ENCODE measurements at regions not wholly inside any gene's neighbourhood (a gene's known extent, or its start where the extent isn't known, plus 50 kb on each side); places are given as distances from the start of the nearest gene placed in this dataset.
"Not testable (repeated sequence)": the region's sequence is repeated elsewhere in the genome, so short reads cannot be mapped to it uniquely, and the experiment has no call there.

DNA sequence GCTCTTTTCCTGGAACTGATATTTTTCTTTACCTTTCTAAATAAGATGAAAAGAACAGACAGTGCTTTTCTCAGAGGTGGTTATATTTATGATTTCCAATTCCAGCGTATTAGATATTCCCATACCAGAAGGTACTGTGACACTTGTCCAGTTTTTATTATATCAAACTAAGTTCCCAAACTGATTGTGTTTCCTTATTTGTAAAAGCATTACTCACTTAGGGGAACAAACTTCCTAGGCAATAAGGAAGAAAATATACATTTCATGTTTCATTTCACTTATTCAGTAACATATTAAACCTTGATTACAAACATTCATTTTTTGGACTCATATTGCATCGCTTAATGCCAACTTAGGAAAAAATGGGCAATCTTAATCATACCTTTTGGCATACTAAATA, 1480.0 kb upstream of the NUDT12 start:
- DNase-seq: no peak

DNA sequence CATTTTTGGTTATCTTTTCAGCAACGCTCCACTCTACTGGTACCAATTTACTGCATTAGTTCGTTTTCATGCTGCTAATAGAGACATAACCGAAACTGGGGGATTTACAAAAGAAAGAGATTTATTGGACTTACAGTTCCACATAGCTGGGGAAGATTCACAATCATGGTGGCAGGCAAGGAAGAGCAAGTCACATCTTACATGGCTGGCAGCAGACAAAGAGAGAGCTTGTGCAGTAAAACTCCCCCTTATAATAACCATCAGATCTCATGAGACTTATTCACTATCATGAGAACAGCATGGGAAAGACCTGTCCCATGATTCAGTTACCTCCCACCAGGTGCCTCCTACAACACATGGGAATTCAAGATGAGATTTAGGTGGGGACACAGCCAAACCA, 1474.2 kb upstream of the NUDT12 start:
- not testable (repeated sequence) for DNase-seq

DNA sequence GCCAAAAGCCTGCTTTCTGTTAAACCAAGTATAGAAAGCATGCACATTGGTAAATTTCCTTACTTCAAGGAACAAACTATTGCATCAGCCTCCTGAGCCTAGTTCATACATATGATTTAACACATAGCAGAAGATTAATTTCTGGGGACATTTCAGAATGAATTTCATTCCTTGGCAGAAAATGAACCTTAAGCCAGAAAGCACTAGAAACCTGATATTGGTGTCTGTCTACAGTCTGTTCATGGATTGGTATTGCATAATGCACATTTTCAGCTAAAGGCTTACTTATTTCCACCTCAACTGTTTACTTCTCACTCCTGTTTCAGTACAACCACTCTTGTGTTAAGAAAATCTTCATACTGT, 1471.8 kb upstream of the NUDT12 start:
- DNase-seq: no peak

DNA sequence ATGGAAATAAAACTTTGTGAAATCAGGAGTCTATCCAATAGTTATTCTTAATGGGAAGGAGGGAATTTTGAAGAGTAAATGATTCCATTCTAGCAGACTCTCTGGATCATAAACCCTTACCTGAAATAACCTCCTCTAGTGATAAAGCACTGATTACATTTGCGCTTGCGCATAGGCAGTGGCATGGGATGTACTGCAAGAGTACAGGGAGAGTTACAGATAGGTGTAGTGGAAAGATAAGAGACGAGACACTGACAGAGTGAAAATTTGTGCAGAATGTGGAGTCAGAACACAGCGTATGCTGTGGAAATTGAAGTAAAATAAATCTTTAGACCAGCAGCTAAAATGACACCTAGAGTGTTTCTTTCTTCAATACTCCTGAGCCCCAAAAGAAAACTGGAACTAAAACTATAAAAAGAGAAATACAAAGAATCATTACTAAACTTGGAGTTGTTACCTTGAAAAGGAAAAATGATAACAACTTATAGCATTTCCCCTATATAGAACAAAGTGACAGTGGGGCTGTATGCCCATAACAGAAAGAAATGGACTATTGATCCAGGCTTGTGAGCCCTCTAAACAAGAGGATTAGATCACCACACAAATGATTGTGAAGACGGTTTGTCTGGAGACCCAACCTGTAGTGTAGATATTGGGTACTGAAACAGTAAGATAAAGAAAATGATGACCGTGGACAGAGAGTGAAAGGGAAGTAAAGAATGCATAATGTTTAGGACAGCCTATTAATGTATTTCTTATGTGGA, 1471.2 kb upstream of the NUDT12 start:
- DNase-seq: no peak

DNA sequence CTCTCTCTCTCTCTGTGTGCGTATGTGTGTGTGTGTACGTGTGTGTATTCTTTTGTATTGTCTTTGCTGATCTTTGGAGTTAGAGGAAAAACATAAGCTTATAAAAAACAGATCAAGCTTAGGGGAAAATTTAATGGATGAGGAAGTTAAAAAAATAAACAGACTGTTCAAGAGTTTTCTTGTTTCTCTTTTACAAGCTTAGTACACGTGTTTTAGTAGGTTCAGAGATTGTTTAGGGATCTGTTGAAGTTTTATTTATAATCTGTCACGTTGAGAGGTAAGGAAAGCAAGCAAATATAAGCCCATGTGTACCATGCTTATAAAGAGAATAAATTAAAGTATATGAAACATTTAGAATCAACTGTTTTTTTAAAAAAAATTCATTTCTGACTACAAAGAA, 1470.3 kb upstream of the NUDT12 start:
- no peak for DNase-seq

DNA sequence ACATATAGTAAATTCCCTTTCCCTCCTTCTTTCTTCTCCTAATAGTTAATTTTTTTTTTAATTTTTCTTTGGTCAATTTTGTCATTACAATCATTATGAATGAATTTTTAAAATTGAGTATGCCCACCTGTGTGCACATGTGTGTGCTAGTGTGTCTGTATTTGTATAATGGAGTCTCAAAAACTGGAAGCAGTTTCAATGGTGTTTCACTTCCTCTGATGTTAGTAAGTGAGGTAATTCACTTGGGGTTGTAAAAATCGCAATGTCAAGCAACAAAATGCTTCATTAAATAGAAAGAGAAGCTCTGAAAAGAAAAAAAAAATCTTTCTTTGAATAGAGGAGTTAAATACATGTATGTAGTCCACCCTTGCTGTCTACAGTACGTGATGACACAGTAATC, 1467.6 kb upstream of the NUDT12 start:
- DNase-seq: no peak

DNA sequence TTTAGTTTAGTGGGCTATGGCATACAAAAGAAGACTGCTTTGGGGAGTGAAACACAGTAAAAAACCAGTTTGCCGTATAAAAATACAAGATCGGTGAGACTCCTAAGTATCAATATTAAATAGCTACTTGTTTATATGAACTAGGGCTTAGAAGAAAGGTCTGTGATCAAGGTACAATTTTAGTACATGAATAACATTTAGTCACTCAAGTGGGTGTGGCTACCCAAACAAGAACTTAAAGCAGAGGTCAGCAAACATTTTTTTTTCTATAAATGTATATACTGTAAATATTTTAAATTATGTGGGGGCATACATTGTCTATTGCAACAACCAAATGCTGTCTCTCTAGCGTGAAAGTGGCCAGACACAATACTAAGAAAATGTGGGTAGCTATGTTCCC, 1452.5 kb upstream of the NUDT12 start:
- no peak for DNase-seq

DNA sequence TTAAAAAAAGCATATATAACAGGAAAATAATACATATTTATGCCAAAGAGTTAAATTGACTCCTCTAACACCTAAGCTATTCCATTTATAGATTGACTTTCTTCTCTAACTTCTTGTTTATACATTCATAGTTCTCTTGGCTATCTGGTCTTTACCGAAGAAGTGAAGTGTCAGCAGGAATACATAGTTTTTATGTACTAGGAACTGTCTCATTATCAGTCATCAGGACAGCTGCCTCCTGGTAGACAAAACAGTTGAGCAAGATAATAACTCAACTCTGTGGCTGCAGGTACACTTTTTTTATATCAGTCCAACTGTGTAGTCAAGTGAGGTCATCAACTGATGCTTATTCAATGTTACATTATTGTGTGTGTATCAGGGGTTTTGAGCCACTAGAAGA, 1436.0 kb upstream of the NUDT12 start:
- DNase-seq: no peak

DNA sequence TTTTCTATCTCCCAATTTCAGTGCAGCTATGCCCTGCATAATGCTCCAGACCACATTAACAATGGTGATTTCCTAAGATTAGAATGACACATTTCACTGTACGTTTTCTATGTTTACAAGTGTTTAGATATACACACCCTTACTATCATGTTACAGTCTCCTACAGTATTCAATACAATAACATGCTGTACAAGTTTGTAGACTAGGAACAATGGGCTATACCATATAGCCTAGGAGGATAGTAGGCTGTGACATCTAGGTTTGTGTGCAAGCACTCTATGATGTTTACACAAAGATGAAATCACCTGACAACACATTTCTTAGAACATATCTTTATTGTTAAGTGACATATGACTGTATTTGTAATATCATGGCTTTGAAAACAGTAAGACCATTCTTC, 1435.6 kb upstream of the NUDT12 start:
- DNase-seq: no peak

DNA sequence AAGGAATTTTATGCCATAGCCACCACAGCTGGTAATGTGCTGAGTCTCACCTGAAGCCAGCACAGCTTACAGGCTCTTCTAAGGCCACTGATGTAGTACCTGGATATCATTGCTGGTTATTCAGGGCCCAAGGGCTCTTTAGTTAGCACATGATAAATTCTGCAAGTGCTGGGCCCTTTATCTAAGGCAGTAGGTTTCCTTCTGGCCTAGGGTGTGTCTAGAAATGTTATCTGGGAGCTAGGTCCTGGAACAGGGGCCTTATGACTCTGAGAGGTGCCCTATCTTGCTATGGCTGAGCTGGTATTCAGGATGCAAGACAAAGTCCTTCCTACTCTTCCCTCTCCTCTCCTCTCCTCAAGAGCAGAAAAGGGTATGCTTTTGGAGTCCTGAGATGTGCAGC, 1424.5 kb upstream of the NUDT12 start:
- DNase-seq: no peak

DNA sequence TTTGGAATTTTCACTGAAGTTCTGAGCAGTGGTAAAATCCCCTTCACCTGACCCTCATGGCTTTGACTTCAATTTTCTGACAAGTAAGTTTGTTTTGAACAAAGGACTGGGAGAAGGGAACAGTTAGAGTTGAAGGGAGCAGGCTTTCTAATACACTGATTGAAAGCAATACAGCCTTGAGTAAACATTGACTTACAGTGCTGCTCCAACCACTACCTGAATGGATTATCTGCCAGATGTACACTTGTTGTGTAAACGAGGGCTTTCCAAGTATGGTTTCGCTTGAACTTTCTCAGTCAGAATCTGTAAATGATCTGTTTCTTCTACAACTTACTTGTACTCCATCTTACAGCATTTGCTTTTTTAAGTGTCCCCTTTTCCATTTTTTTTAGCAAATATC, 1414.9 kb upstream of the NUDT12 start:
- DNase-seq: no peak

DNA sequence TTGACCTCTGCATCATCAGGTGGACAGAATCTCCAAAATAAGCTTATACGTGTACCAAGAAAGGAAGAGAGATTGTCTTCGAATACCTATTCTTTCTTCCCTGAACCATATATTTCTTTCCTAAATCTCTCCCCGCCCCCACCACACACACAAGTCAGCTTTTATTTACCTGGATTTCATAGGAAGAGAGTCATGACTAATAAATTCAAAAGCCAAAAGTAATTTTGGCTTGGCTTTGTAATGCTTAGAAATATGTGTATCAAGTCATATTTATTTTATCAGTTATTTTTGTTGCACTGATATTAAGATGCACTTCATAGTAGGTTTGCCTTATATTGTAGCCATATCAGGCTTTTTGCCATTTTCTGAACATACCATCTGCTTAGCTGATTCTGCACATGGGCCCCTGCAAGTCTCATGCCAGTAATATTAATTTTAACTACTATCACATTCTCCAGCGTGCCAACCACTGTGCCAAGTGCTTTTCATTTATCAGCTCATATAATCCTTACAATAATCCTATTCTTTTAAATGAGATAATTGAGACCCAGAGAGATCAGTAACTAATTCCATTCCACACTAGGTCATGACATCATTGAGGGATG, 1405.3 kb upstream of the NUDT12 start:
- DNase-seq: peak; percentile 3

DNA sequence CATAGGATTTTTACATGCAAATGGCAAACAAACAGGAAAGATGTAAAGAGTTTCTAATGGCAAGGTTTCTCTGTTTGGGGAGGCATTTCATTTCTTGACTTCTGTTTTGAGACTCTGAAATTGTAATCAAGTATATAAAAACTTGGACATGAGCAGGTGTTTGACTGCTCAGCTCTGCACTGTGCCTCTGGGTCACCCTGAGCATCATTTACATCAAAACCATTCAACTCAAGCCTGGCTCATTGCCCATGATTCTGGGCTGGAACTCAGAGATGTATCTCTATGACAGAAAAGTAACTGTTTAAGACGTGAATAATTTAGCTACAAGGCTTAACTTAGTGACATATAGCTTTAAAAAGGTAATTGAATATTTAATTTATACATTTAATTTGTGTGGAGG, 1402.4 kb upstream of the NUDT12 start:
- DNase-seq: no peak

DNA sequence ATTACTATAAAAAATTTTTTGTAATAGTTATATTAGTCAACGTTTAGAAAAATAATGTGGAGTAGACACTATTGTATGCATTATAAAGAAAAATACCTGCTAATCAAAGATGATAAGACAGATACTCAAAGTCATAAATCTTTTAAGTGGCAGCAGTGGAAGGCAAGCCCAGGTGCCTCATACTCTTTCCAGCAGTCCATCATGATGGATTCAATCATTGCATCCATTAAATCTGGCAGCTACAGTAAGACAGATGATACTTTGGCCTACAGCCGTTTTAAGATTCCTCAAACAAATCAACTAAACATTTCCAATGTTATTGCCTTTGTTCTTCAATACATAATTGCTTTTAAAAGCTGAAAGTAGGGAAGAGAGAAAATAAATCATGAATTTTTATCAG, 1392.9 kb upstream of the NUDT12 start:
- no peak for DNase-seq

DNA sequence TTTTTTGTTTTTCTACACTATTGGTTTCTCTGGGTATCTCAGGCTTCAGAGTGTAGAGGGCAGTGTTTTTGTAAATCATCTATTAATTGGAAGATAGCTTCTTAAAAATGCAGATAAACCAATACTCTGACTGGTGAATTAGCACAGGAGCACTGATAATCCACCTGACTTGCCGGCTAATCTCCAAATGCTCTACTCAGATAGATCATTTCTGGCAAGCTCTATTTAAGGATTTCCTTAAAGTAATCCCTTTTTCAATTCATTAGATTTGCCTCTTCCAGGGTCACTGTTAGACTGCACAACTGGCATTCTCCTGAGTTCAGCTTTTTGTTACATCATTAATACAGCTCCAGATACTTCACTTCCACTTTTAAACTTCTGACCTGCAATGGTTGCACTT, 1390.3 kb upstream of the NUDT12 start:
- DNase-seq: no peak

DNA sequence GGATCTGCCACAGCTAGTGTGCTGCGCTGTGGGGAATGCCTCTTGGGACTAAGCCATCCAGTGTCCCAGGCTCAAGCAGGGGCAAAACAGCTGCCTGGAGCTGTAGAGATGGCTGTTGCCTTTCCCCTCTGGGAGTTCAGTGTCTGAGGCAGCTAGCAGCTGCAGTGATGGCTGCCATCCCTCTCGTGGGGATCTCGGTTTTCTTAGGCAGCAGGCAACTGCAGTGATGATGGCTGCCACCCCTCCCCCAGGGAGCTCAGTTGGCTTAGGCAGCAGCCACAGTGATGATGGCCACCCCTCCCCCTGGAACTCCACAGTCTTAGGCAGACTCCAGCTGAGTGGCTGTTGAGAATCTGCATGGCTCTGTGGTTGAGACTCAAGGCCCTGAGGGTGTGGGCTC, 1389.2 kb upstream of the NUDT12 start:
- DNase-seq: no peak

DNA sequence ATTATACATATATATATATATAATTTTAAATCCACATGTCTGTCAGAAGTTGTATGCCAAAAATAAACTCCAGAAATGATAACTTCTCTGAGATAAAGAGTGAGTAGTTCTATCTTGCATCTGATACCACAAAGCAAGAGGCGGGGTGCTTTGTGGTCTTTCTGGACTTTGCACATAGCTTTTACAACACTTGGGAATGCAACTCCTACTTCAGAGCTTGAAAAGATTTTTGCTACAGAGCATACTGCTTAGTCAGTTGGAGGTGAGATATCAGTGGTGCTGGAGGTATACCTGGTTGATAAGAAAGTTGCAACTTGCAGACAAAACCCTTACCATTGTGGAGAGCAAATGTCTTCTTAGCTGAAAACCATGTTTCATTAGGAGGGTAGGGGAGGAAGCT, 1384.5 kb upstream of the NUDT12 start:
- DNase-seq: no peak

DNA sequence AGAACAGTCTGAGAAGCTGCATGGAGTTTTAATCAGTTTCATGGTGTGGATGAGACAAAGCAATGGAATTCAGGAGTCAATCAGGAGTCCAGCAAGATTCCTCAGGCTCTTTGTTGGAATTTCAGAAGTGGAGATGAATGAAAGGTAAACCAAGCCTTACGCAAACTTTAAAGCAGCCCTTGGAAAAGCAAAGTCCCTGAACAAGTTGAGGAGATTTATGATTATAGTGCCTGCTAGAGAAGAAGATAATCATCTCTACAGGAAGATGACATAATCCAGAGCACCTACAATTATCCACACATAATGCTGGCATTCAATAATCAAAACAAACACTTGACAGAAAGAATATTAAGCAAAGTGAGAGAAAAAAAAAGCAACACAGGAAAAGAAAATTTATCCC, 1380.1 kb upstream of the NUDT12 start:
- no peak for DNase-seq

DNA sequence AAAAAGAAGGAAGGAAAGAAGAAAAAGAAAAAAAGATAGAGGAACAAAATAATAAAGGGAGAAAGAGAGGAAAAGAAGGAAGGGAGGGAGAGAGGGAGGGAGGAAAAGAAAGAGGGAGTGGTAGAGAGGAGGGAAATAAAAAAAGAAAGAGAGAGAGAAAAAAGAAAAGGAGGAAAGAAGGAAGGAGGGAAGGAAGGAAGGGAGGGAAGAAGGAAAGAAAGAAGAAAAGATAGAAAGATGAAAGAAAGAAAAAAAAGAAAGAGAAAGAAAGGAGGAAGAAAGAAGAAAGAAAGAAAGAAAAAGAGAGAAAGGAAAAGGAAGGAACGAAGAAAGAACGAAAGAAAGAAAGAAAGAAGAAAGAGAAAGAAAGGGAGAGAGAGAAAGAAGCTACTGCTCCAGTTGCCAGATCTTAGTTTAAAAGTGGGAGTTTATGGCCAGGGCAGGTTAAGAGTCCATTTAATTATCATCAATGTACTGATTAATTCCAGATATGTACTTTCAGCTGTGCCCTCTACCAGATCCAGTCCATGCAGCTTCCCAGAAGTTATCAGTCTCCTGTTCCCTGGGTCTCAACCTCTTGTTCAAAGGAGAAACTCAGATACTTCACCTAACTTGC, 1378.5 kb upstream of the NUDT12 start:
- no peak for DNase-seq

DNA sequence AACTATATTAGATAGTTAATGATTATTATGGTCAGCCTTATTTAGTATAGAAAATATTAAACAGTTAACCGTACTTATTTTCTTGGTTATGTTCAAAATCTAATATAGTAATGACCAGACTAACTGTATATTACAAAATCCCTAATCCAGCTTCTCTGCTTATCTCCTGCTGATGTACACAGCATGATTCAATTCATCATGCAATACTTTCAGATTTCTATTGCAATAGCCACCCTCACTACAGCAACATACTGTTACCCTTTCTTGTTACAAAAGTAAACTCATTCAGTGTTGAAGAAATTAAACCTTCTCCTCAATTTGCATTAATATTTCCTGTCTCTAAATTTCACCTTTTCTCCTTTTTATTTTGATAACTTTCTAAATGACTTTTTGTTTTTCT, 1375.0 kb upstream of the NUDT12 start:
- DNase-seq: no peak

DNA sequence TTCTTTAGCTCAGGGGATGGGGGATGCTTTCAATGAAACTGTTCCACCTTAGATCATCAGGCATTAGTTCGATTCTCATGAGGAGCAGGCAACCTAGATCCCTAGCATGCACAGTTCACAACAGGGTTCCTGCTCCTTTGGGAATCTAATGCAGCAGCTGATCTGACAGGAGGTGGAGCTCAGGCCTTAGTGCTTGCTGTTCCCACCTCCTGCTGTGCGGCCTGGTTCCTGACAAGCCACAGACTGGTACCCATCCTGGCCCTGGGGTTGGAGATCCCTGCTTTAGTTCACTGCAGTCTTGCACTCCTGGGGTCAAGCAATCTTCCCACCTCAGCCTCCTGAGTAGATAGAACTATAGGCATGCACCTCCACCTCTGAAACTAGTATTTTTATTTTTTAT, 1369.8 kb upstream of the NUDT12 start:
- DNase-seq: no peak

DNA sequence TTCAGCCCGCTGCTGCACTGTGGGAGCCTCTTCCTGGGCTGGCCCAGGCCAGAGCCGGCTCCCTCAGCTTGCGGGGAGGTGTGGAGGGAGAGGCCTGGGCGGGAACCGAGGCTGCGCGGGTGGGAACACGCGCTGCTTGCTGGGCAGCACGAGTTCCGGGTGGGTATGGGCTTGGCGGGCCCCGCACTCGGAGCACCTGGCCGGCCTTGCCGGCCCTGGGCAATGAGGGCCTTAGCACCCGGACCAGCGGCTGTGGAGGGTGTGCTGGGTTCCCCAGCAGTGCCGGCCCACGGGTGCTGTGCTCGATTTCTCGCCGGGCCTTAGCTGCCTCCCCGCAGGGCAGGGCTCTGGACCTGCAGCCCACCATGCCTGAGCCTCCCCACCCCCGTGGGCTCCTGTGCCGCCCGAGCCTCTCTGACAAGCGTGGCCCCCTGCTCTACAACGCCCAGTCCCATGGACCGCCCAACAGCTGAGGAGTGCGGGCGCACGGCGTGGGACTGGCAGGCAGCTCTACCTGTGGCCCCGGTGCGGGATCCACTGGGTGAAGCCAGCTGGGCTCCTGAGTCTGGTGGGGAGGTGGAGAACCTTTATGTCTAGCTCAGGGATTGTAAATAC, 1366.4 kb upstream of the NUDT12 start:
- DNase-seq: no peak

DNA sequence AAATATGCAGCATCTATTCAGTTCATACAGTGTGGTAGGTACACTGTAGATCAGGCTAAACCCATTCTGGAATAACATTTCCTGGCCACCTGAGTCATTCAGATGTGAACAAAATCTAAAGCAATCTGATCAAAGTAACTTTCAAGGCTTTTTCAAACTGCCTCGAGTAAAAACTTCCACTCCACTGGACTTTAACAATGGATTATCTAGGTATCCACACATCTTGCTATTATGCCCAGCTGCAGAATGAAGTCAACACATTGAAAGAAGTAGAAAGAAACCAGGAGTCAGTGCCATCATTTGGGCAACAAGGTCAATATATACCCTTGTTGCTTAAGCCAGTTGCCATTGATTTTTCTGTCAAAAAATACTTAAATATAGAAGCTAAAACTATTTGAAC, 1352.6 kb upstream of the NUDT12 start:
- DNase-seq: no peak

DNA sequence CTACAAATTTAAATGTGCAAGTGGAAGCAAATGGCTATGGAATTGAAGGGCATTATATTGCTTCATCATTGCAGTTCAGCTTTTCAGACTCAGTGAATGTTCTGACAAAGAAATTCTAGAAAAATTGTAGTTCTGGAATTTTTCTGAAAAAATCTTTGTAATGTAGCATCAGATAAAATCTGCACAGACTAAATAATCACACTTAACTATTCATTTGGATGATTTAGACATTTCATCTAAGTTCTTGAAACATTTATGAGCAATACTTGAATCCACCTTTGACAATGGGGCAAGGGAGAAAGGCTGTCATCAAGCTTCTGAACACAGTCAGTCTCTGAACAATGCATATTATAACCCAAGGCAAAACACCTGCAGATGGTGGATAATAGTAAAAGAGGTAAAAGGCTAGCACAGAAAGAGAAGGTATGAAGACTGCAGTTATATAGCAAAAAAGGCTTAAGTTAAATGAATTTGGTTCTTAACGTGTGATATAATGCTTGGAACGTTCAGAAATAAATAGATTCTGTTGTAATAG, 1352.0 kb upstream of the NUDT12 start:
- DNase-seq: no peak
